A673 (cell line): ENCODE measurements at regions not wholly inside any gene's neighbourhood (a gene's known extent, or its start where the extent isn't known, plus 50 kb on each side); places are given as distances from the start of the nearest gene placed in this dataset.

Experiments
- BruUV-seq: library from RNA; stranded (reverse); fragments of 400-500 nt; replicated peaks from 2 replicates; lab custom pipeline; 2021; lab: Mats Ljungman, UMichigan
- CTCF ChIA-PET: fragments of 300-600 bp; sonication (Branson Sonifier 250); formaldehyde crosslinking; loops from one replicate; lab custom pipeline; 2022; ENCODE audit warnings: antibody characterized with exemption; lab: Charles Lee
- POLR2A ChIA-PET: fragments of 300-600 bp; sonication (Branson Sonifier 250); formaldehyde crosslinking; loops from one replicate; lab custom pipeline; 2022; ENCODE audit warnings: antibody characterized with exemption; ENCODE audit not compliant: low non-redundant PET; lab: Charles Lee
- DNase-seq: peaks from one replicate; pipeline ENCODE4 v3.0.0-alpha.2; 2015; ENCODE audit warnings: low spot score
- H3K27ac ChIP-seq: fragments of 200-600 bp; sonication (generic); 2 replicates; pipeline ENCODE4 v1.5.1; 2016; ENCODE audit warnings: mixed run types, low read depth, mild to moderate bottlenecking, mixed read lengths, antibody characterized with exemption, low read length; ENCODE audit not compliant: poor library complexity, severe bottlenecking
- H3K27me3 ChIP-seq: fragments of 200-600 bp; sonication (generic); replicated peaks from 2 replicates; pipeline ENCODE4 v1.6.1; 2017; ENCODE audit warnings: mixed run types, low read depth, mild to moderate bottlenecking, mixed read lengths, antibody characterized with exemption, low read length; ENCODE audit not compliant: insufficient read depth, poor library complexity
- H3K36me3 ChIP-seq: fragments of 200-600 bp; sonication (generic); 2 replicates; pipeline ENCODE4 v1.6.1; 2016; ENCODE audit warnings: mixed run types, mild to moderate bottlenecking, mixed read lengths, antibody characterized with exemption, low read length; ENCODE audit not compliant: insufficient read depth, poor library complexity, severe bottlenecking
- H3K4me1 ChIP-seq: fragments of 200-600 bp; sonication (generic); 2 replicates; pipeline ENCODE4 v1.6.1; 2017; ENCODE audit warnings: mixed run types, mild to moderate bottlenecking, mixed read lengths, antibody characterized with exemption, low read length; ENCODE audit not compliant: insufficient read depth, poor library complexity, severe bottlenecking
- H3K4me3 ChIP-seq: fragments of 200-600 bp; sonication (generic); 2 replicates; pipeline ENCODE4 v1.5.1; 2016; ENCODE audit warnings: low read depth, mixed run types, mild to moderate bottlenecking, mixed read lengths, low read length; ENCODE audit not compliant: poor library complexity, severe bottlenecking
- H3K9me3 ChIP-seq: fragments of 200-600 bp; sonication (generic); 2 replicates; pipeline ENCODE4 v1.6.1; 2016; ENCODE audit warnings: mixed run types, low read depth, mild to moderate bottlenecking, mixed read lengths, antibody characterized with exemption, low read length; ENCODE audit not compliant: poor library complexity, severe bottlenecking
- CTCF ChIP-seq: fragments of 300-800, 200-600 bp; sonication (generic); conservative IDR thresholded peaks from 2 replicates; pipeline ENCODE4 v1.5.1; 2017; ENCODE audit warnings: low read depth, mild to moderate bottlenecking, antibody characterized with exemption, low read length, moderate library complexity, mixed read lengths
- EZH2 ChIP-seq: fragments of 200-600 bp; sonication (generic); IDR thresholded peaks from 2 replicates; pipeline ENCODE4 v1.6.1; 2017; ENCODE audit warnings: borderline replicate concordance, low read depth, mild to moderate bottlenecking, mixed read lengths, antibody characterized with exemption, low read length; ENCODE audit not compliant: poor library complexity, severe bottlenecking
- intact Hi-C: fragments of 100-400 bp; cut with micrococcal nuclease; formaldehyde crosslinking; loops from one replicate; pipeline ENCODE4 v1.10.0; 2022; ENCODE audit not compliant: unreplicated experiment

GRCh38 chr4:110780538-110780937 lies 157.7 kb upstream of the PITX2 start:
- no peak overlapping the region for H3K4me3 ChIP-seq
- BruUV-seq, result no TSS peak
- no peaks in the 10 kb centered on the region for H3K36me3 ChIP-seq
- no peak for DNase-seq
- ChIA-PET CTCF (no interaction called here), POLR2A (no interaction called here)
- H3K27me3 ChIP-seq, result no peaks in the 10 kb centered on the region
- H3K4me1 ChIP-seq, result no peaks in the 10 kb centered on the region
- no peak for TF ChIP-seq CTCF
- TF ChIP-seq EZH2, result no peak
- intact Hi-C loops, result no loop called here
- H3K27ac ChIP-seq, result no peak overlapping the region
- H3K9me3 ChIP-seq, result no peaks in the 10 kb centered on the region

GRCh38 chr4:110781944-110782343 lies 159.1 kb upstream of the PITX2 start:
- Histone ChIP-seq H3K9me3 (no peaks in the 10 kb centered on the region), H3K27ac (no peak overlapping the region), H3K4me1 (no peaks in the 10 kb centered on the region), H3K4me3 (no peak overlapping the region), H3K36me3 (no peaks in the 10 kb centered on the region), H3K27me3 (no peaks in the 10 kb centered on the region)
- ChIA-PET CTCF (no interaction called here), POLR2A (no interaction called here)
- TF ChIP-seq CTCF (no peak), EZH2 (no peak)
- BruUV-seq, result no TSS peak
- intact Hi-C loops, result no loop called here
- DNase-seq, result no peak

GRCh38 chr4:110787109-110787508 lies 164.2 kb upstream of the PITX2 start:
- Histone ChIP-seq H3K9me3 (no peaks in the 10 kb centered on the region), H3K4me1 (no peaks in the 10 kb centered on the region), H3K27me3 (no peaks in the 10 kb centered on the region), H3K36me3 (no peaks in the 10 kb centered on the region), H3K27ac (no peak overlapping the region), H3K4me3 (no peak overlapping the region)
- ChIA-PET CTCF (no interaction called here), POLR2A (no interaction called here)
- intact Hi-C loops, result no loop called here
- TF ChIP-seq EZH2 (no peak), CTCF (no peak)
- no TSS peak for BruUV-seq
- no peak for DNase-seq
